GM12878 (cell line): ENCODE measurements at regions not wholly inside any gene's neighbourhood (a gene's known extent, or its start where the extent isn't known, plus 50 kb on each side); places are given as distances from the start of the nearest gene placed in this dataset.

Experiments used
- ATAC-seq: fragments of 200-7000 bp; cut with Tn5 transposase; 3 replicates; pipeline ENCODE4 v1.9.1; 2020; ENCODE audit warnings: mild to moderate bottlenecking, moderate library complexity
- BruUV-seq: library from RNA; stranded (reverse); fragments of 400-500 nt; replicated peaks from 2 replicates; lab custom pipeline; 2021; lab: Mats Ljungman, UMichigan
- CTCF ChIA-PET: fragments of 300-600 bp; sonication (Branson Sonifier 250); formaldehyde crosslinking; extraction: SDS; loops from one replicate; lab custom pipeline; 2021; ENCODE audit warnings: inconsistent platforms; lab: Yijun Ruan, JAX
- POLR2A ChIA-PET: fragments of 350-600 bp; formaldehyde crosslinking; extraction: SDS; loops from one replicate; lab custom pipeline; 2021; ENCODE audit warnings: inconsistent platforms; lab: Charles Lee
- RAD21 ChIA-PET: fragments of 300-600 bp; sonication (Branson Sonifier 250); formaldehyde crosslinking; loops from one replicate; lab custom pipeline; 2023; ENCODE audit warnings: antibody characterized with exemption; ENCODE audit not compliant: unreplicated experiment; lab: Charles Lee
- SMC1A ChIA-PET: fragments of 300-600 bp; sonication (Branson Sonifier 250); formaldehyde crosslinking; loops from one replicate; lab custom pipeline; 2023; ENCODE audit not compliant: unreplicated experiment, uncharacterized antibody; lab: Charles Lee
- DNase-seq: peaks from one replicate; pipeline ENCODE4 v3.0.0-alpha.2; 2011; ENCODE audit warnings: low read depth, low spot score
- FAIRE-seq: peaks from 3 replicates; lab custom pipeline; 2011; peaks lifted over from hg19 to GRCh38; lab: Jason Lieb, UNC
- H2AFZ ChIP-seq: 2 replicates; pipeline ENCODE4 v1.6.0; 2011; ENCODE audit warnings: low read depth, low read length, control low read depth; ENCODE audit not compliant: control insufficient read depth
- H3K27ac ChIP-seq: 2 replicates; pipeline ENCODE4 v1.5.1; 2011; ENCODE audit warnings: control low read depth; ENCODE audit not compliant: control insufficient read depth, insufficient read depth
- H3K27me3 ChIP-seq, 2 experiments: replicated peaks in 1 of 2; 2 replicates each; pipeline versions ENCODE4 v1.6.0 to v1.6.1; 2011; ENCODE audit warnings: low read length in 1 of 2; ENCODE audit not compliant: control insufficient read depth in 2 of 2, insufficient read depth in 2 of 2
- H3K36me3 ChIP-seq, 2 experiments: 2 replicates each; pipeline ENCODE4 v1.5.1; 2011; ENCODE audit warnings: low read length in 1 of 2; ENCODE audit not compliant: control insufficient read depth in 2 of 2, insufficient read depth in 2 of 2
- H3K4me1 ChIP-seq: 2 replicates; pipeline ENCODE4 v1.6.1; 2011; ENCODE audit warnings: mild to moderate bottlenecking, low read length, moderate library complexity, mixed read lengths; ENCODE audit not compliant: control insufficient read depth, insufficient read depth
- H3K4me2 ChIP-seq: 2 replicates; pipeline ENCODE4 v1.6.0; 2011; ENCODE audit warnings: control low read depth; ENCODE audit not compliant: control insufficient read depth, insufficient read depth
- H3K4me3 ChIP-seq: fragments of 200-600 bp; sonication (generic); 2 replicates; pipeline ENCODE4 v1.5.1; 2016
- H3K79me2 ChIP-seq: 2 replicates; pipeline ENCODE4 v1.6.0; 2011; ENCODE audit warnings: low read length; ENCODE audit not compliant: control insufficient read depth, insufficient read depth
- H3K9ac ChIP-seq: 2 replicates; pipeline ENCODE4 v1.8.0; 2011; ENCODE audit warnings: low read length, control low read depth, mixed read lengths; ENCODE audit not compliant: control insufficient read depth, insufficient read depth
- H3K9me3 ChIP-seq: replicated peaks from 3 replicates; pipeline ENCODE4 v1.5.1; 2011; ENCODE audit warnings: mild to moderate bottlenecking, low read length; ENCODE audit not compliant: control insufficient read depth, insufficient read depth
- H4K20me1 ChIP-seq: 2 replicates; pipeline ENCODE4 v1.6.0; 2011; ENCODE audit not compliant: control insufficient read depth, insufficient read depth
- CBFB ChIP-seq: IDR thresholded peaks from 2 replicates; pipeline ENCODE4 v1.6.1; 2016; ENCODE audit warnings: antibody characterized with exemption, low read depth
- CEBPZ ChIP-seq: fragments of 150-350 bp; IDR thresholded peaks from 2 replicates; pipeline ENCODE4 v1.6.1; 2016; ENCODE audit warnings: low read depth, low read length
- CREM ChIP-seq: IDR thresholded peaks from 2 replicates; pipeline ENCODE4 v1.6.1; 2014; ENCODE audit warnings: antibody characterized with exemption, low read depth
- EGR1 ChIP-seq, 2 experiments: IDR thresholded peaks; 1 replicate in 1 of 2; 2 replicates in 1 of 2; pipeline ENCODE4 v1.6.1; 2011 to 2012; ENCODE audit warnings: low read depth in 2 of 2, low read length in 2 of 2, borderline replicate concordance in 1 of 2, mild to moderate bottlenecking in 1 of 2, moderate library complexity in 1 of 2
- EZH2 ChIP-seq: IDR thresholded peaks from 2 replicates; pipeline ENCODE4 v1.6.1; 2012; ENCODE audit warnings: low read depth, mild to moderate bottlenecking, control low read depth, inconsistent platforms, low read length, borderline replicate concordance; ENCODE audit not compliant: control insufficient read depth
- FOS ChIP-seq: IDR thresholded peaks from 3 replicates; pipeline ENCODE4 v1.6.1; 2011; ENCODE audit warnings: borderline replicate concordance; ENCODE audit not compliant: insufficient read length; ENCODE audit errors: extremely low read depth
- GABPA ChIP-seq: IDR thresholded peaks from 2 replicates; pipeline ENCODE4 v1.6.1; 2014; ENCODE audit warnings: antibody characterized with exemption, low read depth, mild to moderate bottlenecking, inconsistent platforms
- GATAD2B ChIP-seq: fragments of 450-650 bp; conservative IDR thresholded peaks from 2 replicates; pipeline ENCODE4 v1.6.1; 2017; ENCODE audit warnings: low read depth, mild to moderate bottlenecking, moderate library complexity
- IKZF2 ChIP-seq, 2 experiments: fragments of 450-650 bp; IDR thresholded peaks; 2 replicates each; pipeline ENCODE4 v1.6.1; 2017; ENCODE audit warnings: mild to moderate bottlenecking in 2 of 2, moderate library complexity in 2 of 2
- MTA2 ChIP-seq: fragments of 450-650 bp; IDR thresholded peaks from 2 replicates; pipeline ENCODE4 v1.6.1; 2016; ENCODE audit warnings: low read depth, mild to moderate bottlenecking, moderate library complexity
- NFXL1 ChIP-seq: fragments of 450-650 bp; IDR thresholded peaks from 2 replicates; pipeline ENCODE4 v1.6.1; 2017; ENCODE audit warnings: antibody characterized with exemption, mild to moderate bottlenecking, borderline replicate concordance
- NRF1 ChIP-seq: conservative IDR thresholded peaks from 2 replicates; pipeline ENCODE4 v1.6.1; 2011; ENCODE audit warnings: mild to moderate bottlenecking, low read depth, low read length, improper control_type of control experiment
- POLR2AphosphoS2 ChIP-seq: IDR thresholded peaks from 2 replicates; pipeline ENCODE4 v1.6.1; 2011; ENCODE audit warnings: low read depth, mild to moderate bottlenecking, low read length, improper control_type of control experiment, moderate library complexity
- RCOR1 ChIP-seq: conservative IDR thresholded peaks from 2 replicates; pipeline ENCODE4 v1.6.1; 2012; ENCODE audit warnings: low read depth, low read length, improper control_type of control experiment
- SIN3A ChIP-seq: IDR thresholded peaks from 2 replicates; pipeline ENCODE4 v1.6.1; 2012; ENCODE audit warnings: low read depth, low read length, improper control_type of control experiment
- SREBF1 ChIP-seq: IDR thresholded peaks from 2 replicates; pipeline ENCODE4 v1.6.1; 2012; ENCODE audit warnings: mild to moderate bottlenecking, low read length
- SREBF2 ChIP-seq: IDR thresholded peaks from 2 replicates; pipeline ENCODE4 v1.6.1; 2012; ENCODE audit warnings: mild to moderate bottlenecking, low read length
- SRF ChIP-seq, 2 experiments: IDR thresholded peaks; 2 replicates each; pipeline ENCODE4 v1.6.1; 2011; ENCODE audit warnings: low read depth in 2 of 2, low read length in 2 of 2, mild to moderate bottlenecking in 1 of 2, moderate library complexity in 1 of 2
- WGBS: methylation state at CpG from one replicate; pipeline ENCODE4 v1.1.6; 2016; ENCODE audit warnings: low lambda C conversion rate; ENCODE audit not compliant: insufficient replicate concordance, insufficient coverage; ENCODE audit errors: missing lambda C conversion rate; 5-methylcytosine and 5-hydroxymethylcytosine counted together
- in situ Hi-C: fragments of 300-500 bp; cut with MboI; formaldehyde crosslinking; loops from 9 replicates; pipeline ENCODE4 v1.14.3; 2018; ENCODE audit warnings: mixed read lengths
- intact Hi-C: fragments of 100-400 bp; cut with micrococcal nuclease; formaldehyde crosslinking; loops from one replicate; pipeline ENCODE4 v1.14.2; 2022; ENCODE audit not compliant: unreplicated experiment

GRCh38 chr10:85138046-85138445 lies 809.7 kb downstream of the CCSER2 start:
- Histone ChIP-seq H3K27me3 (no peaks in the 10 kb centered on the region), H2AFZ (no peak overlapping the region), H3K9me3 (no peaks in the 10 kb centered on the region), H3K9ac (no peak overlapping the region), H3K4me2 (no peak overlapping the region), H3K4me1 (no peaks in the 10 kb centered on the region), H3K36me3 (no peaks in the 10 kb centered on the region), H3K4me3 (no peak overlapping the region), H3K27ac (no peak overlapping the region), H4K20me1 (no peaks in the 10 kb centered on the region), H3K79me2 (no peaks in the 10 kb centered on the region)
- no peak for TF ChIP-seq NFXL1
- TF ChIP-seq SIN3A, result no peak
- no TSS peak for BruUV-seq
- RAD21 ChIA-PET, result no interaction called here
- SMC1A ChIA-PET, result interaction anchor here (0.6 kb wide), 1 partner anchor 555 kb away, joined by 4 read pairs; no protein-coding TSS in a partner anchor
- CTCF ChIA-PET, result no interaction called here
- no peak for ATAC-seq
- no peak for DNase-seq
- intact Hi-C loops (no loop called here), in situ Hi-C loops (no loop called here)
- POLR2A ChIA-PET, result no interaction called here
- 27% methylated on average over 5 of the region's 5 CpGs for WGBS
- no peak for FAIRE-seq

GRCh38 chr10:85139124-85139523 lies 810.7 kb downstream of the CCSER2 start:
- intact Hi-C loops (no loop called here), in situ Hi-C loops (no loop called here)
- Histone ChIP-seq H3K4me3 (no peak overlapping the region), H3K4me2 (no peak overlapping the region), H3K79me2 (no peaks in the 10 kb centered on the region), H3K27ac (no peak overlapping the region), H2AFZ (no peak overlapping the region), H3K36me3 (no peaks in the 10 kb centered on the region), H3K9me3 (no peaks in the 10 kb centered on the region), H3K27me3 (no peaks in the 10 kb centered on the region), H3K9ac (no peak overlapping the region), H3K4me1 (no peaks in the 10 kb centered on the region), H4K20me1 (no peaks in the 10 kb centered on the region)
- POLR2A ChIA-PET, result no interaction called here
- no peak for FAIRE-seq
- 8% methylated on average over 5 of the region's 5 CpGs for WGBS
- RAD21 ChIA-PET, result no interaction called here
- SMC1A ChIA-PET, result no interaction called here
- CTCF ChIA-PET, result no interaction called here
- BruUV-seq, result no TSS peak
- DNase-seq, result no peak
- ATAC-seq, result no peak
- no peak for TF ChIP-seq RCOR1
- TF ChIP-seq CREM, result no peak
- no peak for TF ChIP-seq GABPA
- TF ChIP-seq MTA2, result no peak
- TF ChIP-seq GATAD2B, result no peak
- TF ChIP-seq SRF (IDR thresholded peaks at IDR 0.05; ENCODE audit: low read depth in 2 of 2, low read length in 2 of 2), result no peak
- TF ChIP-seq NRF1, result no peak
- TF ChIP-seq EGR1 (IDR thresholded peaks at IDR 0.05; ENCODE audit: borderline replicate concordance in 1 of 2, low read depth in 2 of 2, low read length in 2 of 2), result no peak
- TF ChIP-seq IKZF2 (IDR thresholded peaks at IDR 0.05), result no peak
- TF ChIP-seq POLR2AphosphoS2, result no peak
- TF ChIP-seq CBFB, result no peak
- TF ChIP-seq SREBF2, result no peak
- no peak for TF ChIP-seq NFXL1
- no peak for TF ChIP-seq FOS
- TF ChIP-seq EZH2, result no peak
- no peak for TF ChIP-seq SREBF1
- no peak for TF ChIP-seq CEBPZ
